WTC11 (cell line): ENCODE measurements at regions not wholly inside any gene's neighbourhood (a gene's known extent, or its start where the extent isn't known, plus 50 kb on each side); places are given as distances from the start of the nearest gene placed in this dataset.

ENCODE experiments used
- ATAC-seq: fragments of 200-7000 bp; cut with Tn5 transposase; 2 replicates; pipeline ENCODE4 v1.10.0; 2021; ENCODE audit warnings: mild to moderate bottlenecking, moderate library complexity
- CTCF ChIA-PET: fragments of 300-600 bp; sonication (Branson Sonifier 250); formaldehyde crosslinking; loops from one replicate; lab custom pipeline; 2021; ENCODE audit warnings: antibody characterized with exemption; lab: Charles Lee
- POLR2A ChIA-PET: fragments of 350-600 bp; sonication (Branson Sonifier 250); formaldehyde crosslinking; loops from one replicate; lab custom pipeline; 2021; ENCODE audit warnings: antibody characterized with exemption; lab: Charles Lee
- DNase-seq: peaks from one replicate; pipeline ENCODE4 v3.0.0; 2021; ENCODE audit warnings: low spot score
- H3K27ac Mint-ChIP-seq: 2 replicates; pipeline ENCODE4 v1.8.0; 2021; ENCODE audit warnings: mixed read lengths
- H3K27me3 Mint-ChIP-seq: 2 replicates; pipeline ENCODE4 v1.8.0; 2021; ENCODE audit warnings: low read depth, mild to moderate bottlenecking, moderate library complexity, mixed read lengths
- H3K36me3 Mint-ChIP-seq: 2 replicates; pipeline ENCODE4 v1.8.0; 2021; ENCODE audit warnings: mixed read lengths
- H3K4me1 Mint-ChIP-seq: 2 replicates; pipeline ENCODE4 v1.8.0; 2022; ENCODE audit warnings: mixed read lengths
- H3K4me3 Mint-ChIP-seq: 2 replicates; pipeline ENCODE4 v1.8.0; 2021; ENCODE audit warnings: mild to moderate bottlenecking, moderate library complexity, mixed read lengths
- H3K9me3 Mint-ChIP-seq: 2 replicates; pipeline ENCODE4 v1.8.0; 2021; ENCODE audit warnings: mixed read lengths
- AFF4 ChIP-seq: sonication (generic); formaldehyde crosslinking; IDR thresholded peaks from 2 replicates; pipeline ENCODE4 v1.8.1; 2023; ENCODE audit warnings: mild to moderate bottlenecking, missing genetic modification reagents, borderline replicate concordance
- ETV6 ChIP-seq: sonication (generic); formaldehyde crosslinking; IDR thresholded peaks from 2 replicates; pipeline ENCODE4 v1.8.1; 2022; ENCODE audit warnings: mild to moderate bottlenecking, missing genetic modification reagents
- FOXP1 ChIP-seq: sonication (generic); formaldehyde crosslinking; IDR thresholded peaks from 2 replicates; pipeline ENCODE4 v1.8.0; 2022; ENCODE audit warnings: missing genetic modification reagents, mild to moderate bottlenecking, moderate library complexity, borderline replicate concordance
- GABPB1 ChIP-seq: sonication (generic); formaldehyde crosslinking; IDR thresholded peaks from 2 replicates; pipeline ENCODE4 v1.8.1; 2023; ENCODE audit warnings: mild to moderate bottlenecking, missing genetic modification reagents
- NFYB ChIP-seq: sonication (generic); formaldehyde crosslinking; conservative IDR thresholded peaks from 2 replicates; pipeline ENCODE4 v1.8.0; 2022; ENCODE audit warnings: low read depth, missing genetic modification reagents
- NR1H2 ChIP-seq: sonication (generic); formaldehyde crosslinking; IDR thresholded peaks from 2 replicates; pipeline ENCODE4 v1.9.0; 2021; ENCODE audit warnings: mild to moderate bottlenecking, moderate library complexity, missing genetic modification reagents
- PRRX2 ChIP-seq: fragments of 250-450 bp; sonication (Bioruptor Pico); IDR thresholded peaks from 2 replicates; pipeline ENCODE4 v1.8.0; 2021; ENCODE audit warnings: mild to moderate bottlenecking
- TCF7 ChIP-seq: sonication (generic); formaldehyde crosslinking; IDR thresholded peaks from 2 replicates; pipeline ENCODE4 v1.8.0; 2022; ENCODE audit warnings: mild to moderate bottlenecking, low read depth, missing genetic modification reagents, moderate library complexity
- USF2 ChIP-seq: sonication (generic); formaldehyde crosslinking; IDR thresholded peaks from 2 replicates; pipeline ENCODE4 v1.8.1; 2023; ENCODE audit warnings: mild to moderate bottlenecking, missing genetic modification reagents, moderate library complexity
- ZNF423 ChIP-seq: fragments of 250-450 bp; sonication (Bioruptor Pico); IDR thresholded peaks from 2 replicates; pipeline ENCODE4 v2.1.2; 2022; ENCODE audit warnings: mild to moderate bottlenecking, moderate library complexity
- TF ChIP-seq, protein P1 (sequence below): fragments of 250-450 bp; sonication (Bioruptor Pico); conservative IDR thresholded peaks from 2 replicates; pipeline ENCODE4 v1.9.0; 2021; ENCODE audit warnings: mild to moderate bottlenecking
- TF ChIP-seq, protein P2 (sequence below): sonication (generic); formaldehyde crosslinking; IDR thresholded peaks from 2 replicates; pipeline ENCODE4 v1.8.1; 2023; ENCODE audit warnings: mild to moderate bottlenecking, missing genetic modification reagents, moderate library complexity
- TF ChIP-seq, protein P3 (sequence below): sonication (generic); formaldehyde crosslinking; IDR thresholded peaks from 2 replicates; pipeline ENCODE4 v1.8.0; 2022; ENCODE audit warnings: mild to moderate bottlenecking, missing genetic modification reagents

DNA sequence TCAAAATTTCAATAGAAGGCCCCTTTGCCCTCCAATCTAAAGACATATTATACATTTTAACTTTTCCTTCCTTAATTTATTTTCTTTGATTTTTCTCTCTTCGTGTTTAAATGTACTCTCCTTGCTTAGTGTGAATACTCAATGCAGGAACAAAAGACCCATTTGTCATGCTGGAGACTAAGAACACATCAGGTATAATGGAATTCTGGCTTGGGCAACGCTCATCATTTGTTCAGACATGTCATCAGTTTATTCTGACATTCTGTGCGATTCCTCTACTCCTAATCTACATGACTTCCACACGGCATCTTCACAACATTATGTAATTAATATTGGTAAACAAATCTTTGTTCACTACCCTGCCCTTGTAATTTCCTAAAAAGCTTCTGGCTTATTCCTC, 136.6 kb upstream of the LRRN1 start:
- Mint-ChIP-seq H3K27ac (no peak overlapping the region), H3K4me1 (peaks cover 17% of the 10 kb centered on the region), H3K9me3 (peaks cover 71% of the 10 kb centered on the region), H3K27me3 (peaks cover 4% of the 10 kb centered on the region; the same call in 1 of the 2 replicates), H3K4me3 (no peak overlapping the region), H3K36me3 (peaks cover 42% of the 10 kb centered on the region)
- ChIA-PET CTCF (no interaction called here), POLR2A (no interaction called here)
- ATAC-seq (no peak), DNase-seq (no peak)
- TF ChIP-seq AFF4 (CRISPR knock-in tag), result no peak
- no peak for TF ChIP-seq NR1H2 (CRISPR knock-in tag)
- TF ChIP-seq, protein P1, sequence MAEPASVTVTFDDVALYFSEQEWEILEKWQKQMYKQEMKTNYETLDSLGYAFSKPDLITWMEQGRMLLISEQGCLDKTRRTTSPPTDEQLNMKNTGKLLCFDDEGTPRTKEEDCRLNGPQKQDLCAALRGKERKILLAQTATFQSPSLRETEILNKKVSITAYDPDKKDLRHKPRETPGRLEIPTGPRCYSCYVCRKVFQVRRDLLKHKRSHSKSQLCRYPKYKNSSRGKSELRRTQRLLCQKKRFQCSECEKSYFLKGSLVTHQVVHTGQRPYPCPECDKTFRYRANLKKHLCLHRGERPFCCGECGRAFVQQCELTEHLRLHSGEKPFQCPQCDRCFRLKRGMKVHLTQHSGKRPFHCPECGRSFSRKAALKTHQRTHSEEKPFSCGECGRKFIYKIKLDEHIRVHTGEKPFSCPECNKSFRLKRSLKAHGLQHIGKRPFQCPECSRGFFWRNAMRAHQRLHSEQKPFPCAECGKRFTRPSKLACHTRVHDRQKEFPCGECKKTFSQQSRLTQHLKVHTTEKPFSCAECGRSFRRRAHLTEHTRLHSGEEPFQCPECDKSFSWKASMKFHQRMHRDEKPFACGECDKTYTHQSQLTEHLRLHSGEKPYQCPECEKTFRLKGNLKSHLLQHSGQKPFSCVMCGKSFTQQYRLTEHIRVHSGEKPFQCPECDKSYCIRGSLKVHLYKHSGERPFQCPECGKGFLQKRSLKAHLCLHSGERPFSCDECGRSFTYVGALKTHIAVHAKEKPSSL, result no peak

- Mint-ChIP-seq H3K4me1 (no peaks in the 10 kb centered on the region), H3K9me3 (peaks cover 71% of the 10 kb centered on the region), H3K27ac (no peak overlapping the region), H3K36me3 (peaks cover 27% of the 10 kb centered on the region), H3K4me3 (no peak overlapping the region), H3K27me3 (peaks cover 10% of the 10 kb centered on the region; the same call in 1 of the 2 replicates)
- DNase-seq (no peak), ATAC-seq (no peak)
- ChIA-PET CTCF (no interaction called here), POLR2A (no interaction called here)
- TF ChIP-seq ZNF423 (CRISPR knock-in tag), result no peak
- TF ChIP-seq, protein P2, sequence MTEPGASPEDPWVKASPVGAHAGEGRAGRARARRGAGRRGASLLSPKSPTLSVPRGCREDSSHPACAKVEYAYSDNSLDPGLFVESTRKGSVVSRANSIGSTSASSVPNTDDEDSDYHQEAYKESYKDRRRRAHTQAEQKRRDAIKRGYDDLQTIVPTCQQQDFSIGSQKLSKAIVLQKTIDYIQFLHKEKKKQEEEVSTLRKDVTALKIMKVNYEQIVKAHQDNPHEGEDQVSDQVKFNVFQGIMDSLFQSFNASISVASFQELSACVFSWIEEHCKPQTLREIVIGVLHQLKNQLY, result no peak
Observed at GRCh38 chr3:3654916-3655315, 144.3 kb upstream of the LRRN1 start.

- Mint-ChIP-seq H3K27ac (no peak overlapping the region), H3K4me1 (no peaks in the 10 kb centered on the region), H3K4me3 (no peak overlapping the region), H3K36me3 (peaks cover 30% of the 10 kb centered on the region), H3K27me3 (peaks cover 10% of the 10 kb centered on the region; the same call in 1 of the 2 replicates), H3K9me3 (peaks cover 70% of the 10 kb centered on the region)
- no peak for ATAC-seq
- TF ChIP-seq, protein P3, sequence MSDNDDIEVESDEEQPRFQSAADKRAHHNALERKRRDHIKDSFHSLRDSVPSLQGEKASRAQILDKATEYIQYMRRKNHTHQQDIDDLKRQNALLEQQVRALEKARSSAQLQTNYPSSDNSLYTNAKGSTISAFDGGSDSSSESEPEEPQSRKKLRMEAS (CRISPR knock-in tag), result no peak
- no peak for TF ChIP-seq USF2 (CRISPR knock-in tag)
- TF ChIP-seq ZNF423 (CRISPR knock-in tag), result no peak
- TF ChIP-seq TCF7 (CRISPR knock-in tag), result no peak
- TF ChIP-seq GABPB1 (CRISPR knock-in tag), result no peak
- TF ChIP-seq FOXP1 (CRISPR knock-in tag), result no peak
- no peak for TF ChIP-seq ETV6 (CRISPR knock-in tag)
- TF ChIP-seq, protein P1, result no peak
- TF ChIP-seq NFYB (CRISPR knock-in tag), result no peak
- TF ChIP-seq PRRX2 (CRISPR knock-in tag), result no peak
- no peak for DNase-seq
- ChIA-PET CTCF (no interaction called here), POLR2A (no interaction called here)
Observed at GRCh38 chr3:3648988-3649679, 150.1 kb upstream of the LRRN1 start.
